ENCODE measurements at regions not wholly inside any gene's neighbourhood (a gene's known extent, or its start where the extent isn't known, plus 50 kb on each side); places are given as distances from the start of the nearest gene placed in this dataset.
"Not testable (repeated sequence)": the region's sequence is repeated elsewhere in the genome, so short reads cannot be mapped to it uniquely, and the experiment has no call there.

DNA sequence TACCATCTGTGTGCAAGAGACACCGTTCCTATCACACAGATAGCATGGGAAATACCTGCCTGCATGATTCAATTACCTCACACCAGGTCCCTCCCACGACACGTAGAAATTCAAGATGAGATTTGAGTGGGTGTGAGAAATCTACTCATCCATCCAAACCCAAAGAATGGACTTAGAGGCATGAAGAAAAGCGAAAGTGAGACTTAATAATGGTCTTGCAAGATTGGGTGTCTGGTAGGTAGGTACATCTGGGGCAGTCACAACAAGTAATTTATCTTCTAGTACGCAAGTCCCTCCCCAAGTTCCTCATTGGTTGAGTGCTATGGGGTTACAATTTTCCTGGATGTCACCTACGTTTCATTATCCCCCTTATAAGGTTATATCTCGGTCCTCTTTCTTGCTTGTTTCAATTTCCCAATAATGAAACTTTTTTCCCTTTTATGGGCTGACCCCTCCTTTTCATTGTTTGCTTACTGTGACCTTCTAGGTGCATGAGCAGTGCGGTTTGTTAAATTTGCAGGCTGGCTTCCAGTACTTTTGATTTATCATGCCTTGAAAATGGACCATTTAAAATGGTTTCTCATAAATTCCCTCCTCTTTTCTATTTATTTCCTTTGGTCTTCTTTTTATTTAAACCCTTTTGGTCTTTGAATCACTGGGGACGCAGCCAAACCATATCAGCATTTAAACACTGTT lies 63.1 kb upstream of the ZNF658 start:
- not testable (repeated sequence) for DNase-seq
